Uterus (tissue), 2 donors: ENCODE measurements at regions not wholly inside any gene's neighbourhood (a gene's known extent, or its start where the extent isn't known, plus 50 kb on each side); places are given as distances from the start of the nearest gene placed in this dataset.

Experiments
- CTCF ChIP-seq, 4 experiments: fragments of 200-600 bp in 2 of 4; fragments of 450-650 bp in 2 of 4; sonication (generic) in 2 of 4; IDR thresholded peaks; one replicate each; pipeline ENCODE4 v1.5.1; 2016 to 2019; ENCODE audit warnings: antibody characterized with exemption in 4 of 4, mild to moderate bottlenecking in 2 of 4, moderate library complexity in 1 of 4
- POLR2A ChIP-seq, 2 donors: fragments of 450-650 bp; IDR thresholded peaks; one replicate each; pipeline ENCODE4 v1.6.1; 2016; ENCODE audit warnings: antibody characterized with exemption in 2 of 2, mild to moderate bottlenecking in 1 of 2, moderate library complexity in 1 of 2

- no peak for TF ChIP-seq CTCF (IDR thresholded peaks at IDR 0.05)
- no peak for TF ChIP-seq POLR2A (IDR thresholded peaks at IDR 0.05)
Observed at GRCh38 chr5:35561396-35561795, 56.3 kb upstream of the SPEF2 start.
